ENCODE measurements at regions not wholly inside any gene's neighbourhood (a gene's known extent, or its start where the extent isn't known, plus 50 kb on each side); places are given as distances from the start of the nearest gene placed in this dataset.

- TF ChIP-seq CTCF (CRISPR knock-in tag; IDR thresholded peaks at IDR 0.05): no peak
- no peak for TF ChIP-seq TAF1 (CRISPR knock-in tag; IDR thresholded peaks at IDR 0.05)
- no peak for TF ChIP-seq EZH2 (conservative IDR thresholded peaks at IDR 0.05; ENCODE audit: low read depth, low read length)
- no peak for TF ChIP-seq ZBTB34 (CRISPR knock-in tag; IDR thresholded peaks at IDR 0.05)
These were observed 905.5 kb upstream of the PCDH20 start for GRCh38 chr13:62321139-62321538.
